Colonic mucosa (tissue), 4 donors: ENCODE measurements at regions not wholly inside any gene's neighbourhood (a gene's known extent, or its start where the extent isn't known, plus 50 kb on each side); places are given as distances from the start of the nearest gene placed in this dataset.

Experiments
- DNase-seq: peaks from one replicate; pipeline ENCODE4 v3.0.0-alpha.2; 2020
- H3K27ac ChIP-seq: fragments of 200-600 bp; one replicate; pipeline ENCODE4 v1.8.0; 2021
- H3K27me3 ChIP-seq: fragments of 200-600 bp; one replicate; pipeline ENCODE4 v1.8.0; 2021
- H3K36me3 ChIP-seq: fragments of 200-600 bp; one replicate; pipeline ENCODE4 v1.8.0; 2021
- H3K4me1 ChIP-seq: fragments of 200-600 bp; one replicate; pipeline ENCODE4 v1.8.0; 2021; ENCODE audit warnings: mild to moderate bottlenecking
- H3K4me3 ChIP-seq: fragments of 200-600 bp; one replicate; pipeline ENCODE4 v1.8.0; 2021
- H3K9ac ChIP-seq, 2 donors: one replicate each; pipeline ENCODE4 v1.7.0; 2013; ENCODE audit warnings: control low read depth in 2 of 2, low read depth in 2 of 2, low read length in 2 of 2
- H3K9me3 ChIP-seq: fragments of 200-600 bp; one replicate; pipeline ENCODE4 v1.8.0; 2021
- intact Hi-C: fragments of 100-400 bp; cut with DNase I; formaldehyde crosslinking; loops from one replicate; pipeline ENCODE4 v1.14.1; 2022
- TF ChIP-seq, protein P1 (sequence below): fragments of 200-600 bp; IDR thresholded peaks from one replicate; pipeline ENCODE4 v1.8.0; 2022; ENCODE audit warnings: antibody characterized with exemption, mild to moderate bottlenecking
- donor health status: healthy.
- donor health status: DM: no; HTN: no; CAD: no.
- donor health status: DM: no; HTN: no; CAD: no.

DNA sequence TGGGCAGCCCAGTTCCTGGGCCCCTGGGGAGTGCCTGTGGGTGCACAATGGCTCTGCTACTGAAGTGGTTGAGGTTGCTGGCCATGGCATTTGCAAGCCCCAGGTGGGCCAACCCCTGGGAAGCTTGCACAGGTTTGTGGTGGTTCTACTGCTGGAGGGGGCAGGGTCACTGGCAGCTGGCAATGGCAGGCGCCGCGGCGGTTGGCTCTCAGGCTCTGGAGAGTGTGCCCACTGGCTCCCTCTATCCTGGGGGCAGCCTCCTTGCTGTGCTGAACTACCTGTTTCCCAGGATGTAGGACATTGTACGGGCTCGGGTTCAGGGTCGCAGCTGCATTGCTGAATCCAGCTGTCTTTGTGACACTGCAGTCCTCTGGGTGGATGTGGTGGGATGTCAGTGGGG, 180.2 kb upstream of the HES1 start:
- H3K9ac ChIP-seq, result no peak overlapping the region
- DNase-seq, result peak; percentile 14
- intact Hi-C loops, result no loop called here
- H3K4me3 ChIP-seq, result no peak overlapping the region
- H3K9me3 ChIP-seq, result no peaks in the 10 kb centered on the region
- no peaks in the 10 kb centered on the region for H3K4me1 ChIP-seq
- H3K36me3 ChIP-seq, result no peaks in the 10 kb centered on the region
- H3K27ac ChIP-seq, result no peak overlapping the region
- TF ChIP-seq, protein P1, sequence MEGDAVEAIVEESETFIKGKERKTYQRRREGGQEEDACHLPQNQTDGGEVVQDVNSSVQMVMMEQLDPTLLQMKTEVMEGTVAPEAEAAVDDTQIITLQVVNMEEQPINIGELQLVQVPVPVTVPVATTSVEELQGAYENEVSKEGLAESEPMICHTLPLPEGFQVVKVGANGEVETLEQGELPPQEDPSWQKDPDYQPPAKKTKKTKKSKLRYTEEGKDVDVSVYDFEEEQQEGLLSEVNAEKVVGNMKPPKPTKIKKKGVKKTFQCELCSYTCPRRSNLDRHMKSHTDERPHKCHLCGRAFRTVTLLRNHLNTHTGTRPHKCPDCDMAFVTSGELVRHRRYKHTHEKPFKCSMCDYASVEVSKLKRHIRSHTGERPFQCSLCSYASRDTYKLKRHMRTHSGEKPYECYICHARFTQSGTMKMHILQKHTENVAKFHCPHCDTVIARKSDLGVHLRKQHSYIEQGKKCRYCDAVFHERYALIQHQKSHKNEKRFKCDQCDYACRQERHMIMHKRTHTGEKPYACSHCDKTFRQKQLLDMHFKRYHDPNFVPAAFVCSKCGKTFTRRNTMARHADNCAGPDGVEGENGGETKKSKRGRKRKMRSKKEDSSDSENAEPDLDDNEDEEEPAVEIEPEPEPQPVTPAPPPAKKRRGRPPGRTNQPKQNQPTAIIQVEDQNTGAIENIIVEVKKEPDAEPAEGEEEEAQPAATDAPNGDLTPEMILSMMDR, result no peak
- no peaks in the 10 kb centered on the region for H3K27me3 ChIP-seq

DNA sequence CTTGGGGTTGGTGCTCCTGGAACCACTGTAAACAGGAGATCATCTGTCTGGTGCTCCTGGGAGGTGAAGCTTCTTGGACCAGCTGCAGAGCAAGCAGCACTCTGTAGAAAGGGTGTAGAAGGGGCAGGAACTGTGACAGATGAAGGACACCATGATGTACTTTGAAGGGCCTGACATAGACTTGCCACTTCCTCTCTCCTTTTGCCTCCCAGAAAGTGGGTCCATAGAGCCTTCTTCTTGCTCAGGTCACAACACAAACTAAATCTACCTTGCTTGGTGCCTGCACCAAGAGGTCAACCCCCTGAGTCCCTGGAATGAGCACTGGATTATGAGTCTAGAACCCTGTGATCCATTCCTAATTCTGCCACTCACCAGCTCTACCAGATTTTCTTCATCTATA, 176.1 kb upstream of the HES1 start:
- H3K36me3 ChIP-seq, result no peaks in the 10 kb centered on the region
- intact Hi-C loops, result loop anchor here (10.0 kb wide), 1 partner anchor 175 kb away; no protein-coding TSS in a partner anchor
- no peak overlapping the region for H3K27ac ChIP-seq
- H3K27me3 ChIP-seq, result no peaks in the 10 kb centered on the region
- no peak overlapping the region for H3K4me3 ChIP-seq
- DNase-seq, result no peak
- H3K9ac ChIP-seq, result peak overlapping the region in 1 of 2 donors; percentile 49
- TF ChIP-seq, protein P1, result no peak
- H3K9me3 ChIP-seq, result no peaks in the 10 kb centered on the region
- H3K4me1 ChIP-seq, result no peaks in the 10 kb centered on the region

DNA sequence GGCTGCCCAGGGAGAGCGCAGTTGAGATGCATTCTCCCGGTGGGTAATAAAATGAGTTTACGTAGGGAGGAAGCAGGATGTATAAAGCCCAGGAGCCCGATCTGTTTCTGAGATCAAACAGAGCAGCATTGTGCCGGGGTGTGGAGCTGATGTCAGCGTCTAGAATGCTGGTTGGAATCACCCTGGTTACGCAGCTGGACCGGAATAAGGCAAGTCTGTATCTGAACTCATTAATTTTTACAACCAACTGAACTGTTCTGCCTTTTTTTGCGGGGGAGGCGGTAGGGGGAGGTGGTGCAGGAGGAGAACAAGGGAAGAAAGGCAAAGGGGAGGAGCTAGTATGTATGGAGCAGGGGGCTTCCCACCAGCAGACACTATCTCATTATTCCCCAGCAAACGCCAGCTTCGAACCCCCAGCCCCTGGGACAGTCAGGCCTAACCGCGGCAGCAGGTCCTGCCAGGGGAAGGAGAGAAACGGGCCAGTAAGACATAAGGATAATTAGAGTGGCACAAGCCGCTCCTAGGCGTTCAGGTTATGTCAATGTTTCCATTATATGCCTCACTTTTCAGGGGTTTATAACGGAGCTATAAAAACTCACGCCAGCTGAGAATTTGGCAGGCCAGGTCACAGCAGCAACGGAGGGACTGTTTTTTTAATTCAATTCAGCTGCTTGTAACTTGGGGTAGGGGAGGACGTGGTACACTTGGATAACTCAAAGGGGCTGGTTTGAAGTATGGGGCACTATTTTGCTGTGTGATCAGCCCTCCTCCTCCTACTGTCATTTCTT, 175.3 kb upstream of the HES1 start:
- Histone ChIP-seq H3K4me3 (no peak overlapping the region), H3K27me3 (no peaks in the 10 kb centered on the region), H3K9ac (peak overlapping the region in 1 of 2 donors; percentile 49), H3K4me1 (no peaks in the 10 kb centered on the region), H3K27ac (no peak overlapping the region), H3K9me3 (no peaks in the 10 kb centered on the region), H3K36me3 (no peaks in the 10 kb centered on the region)
- TF ChIP-seq, protein P1, result no peak
- peak; percentile 82 for DNase-seq
- intact Hi-C loops, result loop anchor here (10.0 kb wide), 1 partner anchor 176 kb away; no protein-coding TSS in a partner anchor

DNA sequence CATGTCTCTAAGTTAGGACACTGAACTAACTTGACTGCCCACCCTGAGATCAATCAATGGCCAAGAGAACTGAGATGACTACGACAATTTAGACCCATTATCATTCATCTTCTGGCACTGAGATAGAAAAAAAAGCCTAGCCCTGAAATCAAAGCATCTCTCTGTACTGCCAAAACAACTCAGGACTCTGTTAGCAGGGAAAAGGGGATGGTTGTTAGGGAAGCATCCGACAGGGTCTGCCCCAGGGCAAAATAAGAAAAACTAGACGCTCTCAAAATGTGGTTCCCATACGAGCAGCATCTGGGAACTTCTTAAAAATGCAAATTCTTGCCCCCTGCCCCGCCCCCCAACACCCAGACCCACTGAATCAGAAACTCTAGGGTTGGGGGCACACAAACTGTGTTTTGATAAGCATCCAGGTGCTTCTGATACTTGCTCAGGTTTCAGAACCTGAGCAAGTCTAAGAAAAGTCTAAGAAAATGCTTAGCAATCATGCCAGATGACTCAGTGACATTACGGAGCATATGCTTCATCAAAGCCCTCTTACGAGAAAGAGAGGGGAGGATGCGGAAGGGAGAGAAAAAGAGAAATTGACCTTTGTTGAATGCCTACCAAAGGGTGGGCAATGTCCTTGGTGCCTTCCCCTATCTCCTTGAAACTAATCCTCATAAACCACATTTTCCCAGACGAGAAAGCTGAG, 172.8 kb upstream of the HES1 start:
- no peak for DNase-seq
- Histone ChIP-seq H3K36me3 (no peaks in the 10 kb centered on the region), H3K9me3 (no peaks in the 10 kb centered on the region), H3K4me3 (no peak overlapping the region), H3K4me1 (no peaks in the 10 kb centered on the region), H3K27ac (no peak overlapping the region), H3K9ac (no peak overlapping the region), H3K27me3 (no peaks in the 10 kb centered on the region)
- TF ChIP-seq, protein P1, result no peak
- intact Hi-C loops, result loop anchor here (10.0 kb wide), 1 partner anchor 178 kb away; no protein-coding TSS in a partner anchor

DNA sequence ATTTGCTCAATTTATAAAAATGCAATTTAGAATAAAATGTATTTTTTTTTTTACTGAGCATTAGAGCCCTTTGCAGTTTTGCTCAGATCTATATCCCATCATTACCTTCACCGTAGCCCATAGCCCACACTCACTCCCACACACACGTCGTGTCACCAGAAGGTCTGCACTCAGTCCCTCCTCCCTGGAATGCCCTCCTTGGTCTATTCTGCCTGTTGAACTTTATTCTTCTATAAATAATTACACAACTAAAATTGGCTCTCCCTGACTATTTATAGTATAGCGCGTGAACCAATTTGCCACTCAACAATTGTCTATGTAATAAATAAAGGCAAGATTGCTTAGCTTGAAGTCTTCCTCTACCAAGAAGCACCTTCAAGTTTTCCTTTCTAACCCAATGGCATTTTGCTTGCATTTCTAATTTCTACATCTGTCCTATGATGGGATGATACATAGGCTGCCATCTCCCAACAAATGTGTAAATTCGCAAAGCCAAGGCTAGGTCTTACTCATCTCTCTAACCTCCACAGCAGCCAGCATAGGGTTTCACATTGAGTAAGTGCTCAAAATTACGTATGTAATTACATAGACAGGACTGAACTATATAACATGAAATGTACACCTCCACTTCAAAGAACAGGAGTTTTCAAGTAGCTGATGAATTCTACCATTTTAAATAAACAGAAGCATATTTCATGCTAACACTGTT, 172.0 kb upstream of the HES1 start:
- TF ChIP-seq, protein P1, result no peak
- no peaks in the 10 kb centered on the region for H3K4me1 ChIP-seq
- intact Hi-C loops, result loop anchor here (10.0 kb wide), 1 partner anchor 179 kb away; no protein-coding TSS in a partner anchor
- H3K9ac ChIP-seq, result no peak overlapping the region
- H3K4me3 ChIP-seq, result no peak overlapping the region
- H3K9me3 ChIP-seq, result no peaks in the 10 kb centered on the region
- no peak for DNase-seq
- H3K27me3 ChIP-seq, result no peaks in the 10 kb centered on the region
- H3K27ac ChIP-seq, result no peak overlapping the region
- H3K36me3 ChIP-seq, result no peaks in the 10 kb centered on the region
